GM23338 (cell line): ENCODE measurements at regions not wholly inside any gene's neighbourhood (a gene's known extent, or its start where the extent isn't known, plus 50 kb on each side); places are given as distances from the start of the nearest gene placed in this dataset.

Experiments
- ATAC-seq: fragments of 200-7000 bp; cut with Tn5 transposase; 3 replicates; pipeline ENCODE4 v1.9.1; 2020
- DNase-seq: peaks from one replicate; pipeline ENCODE4 v3.0.0-alpha.2; 2015; ENCODE audit warnings: low spot score
- H2AFZ ChIP-seq: fragments of 200-600 bp; sonication (generic); 2 replicates; pipeline ENCODE4 v1.8.0; 2016; ENCODE audit warnings: antibody characterized with exemption, mild to moderate bottlenecking, moderate library complexity
- H3F3A ChIP-seq: fragments of 200-600 bp; sonication (generic); replicated peaks from 2 replicates; pipeline ENCODE4 v1.8.0; 2017; ENCODE audit warnings: antibody characterized with exemption, mixed run types, low read depth
- H3K27ac ChIP-seq: fragments of 200-600 bp; sonication (generic); 2 replicates; pipeline ENCODE4 v1.6.1; 2016; ENCODE audit warnings: low read depth
- H3K27me3 ChIP-seq: fragments of 200-600 bp; sonication (generic); 2 replicates; pipeline ENCODE4 v1.8.0; 2016; ENCODE audit warnings: mild to moderate bottlenecking, mixed run types, moderate library complexity; ENCODE audit not compliant: insufficient read depth
- H3K36me3 ChIP-seq: fragments of 200-600 bp; sonication (generic); 2 replicates; pipeline ENCODE4 v1.8.0; 2016; ENCODE audit warnings: mild to moderate bottlenecking; ENCODE audit not compliant: insufficient read depth
- H3K4me1 ChIP-seq: fragments of 200-600 bp; sonication (generic); 2 replicates; pipeline ENCODE4 v1.8.0; 2016; ENCODE audit warnings: mild to moderate bottlenecking, moderate library complexity; ENCODE audit not compliant: insufficient read depth
- H3K4me2 ChIP-seq: fragments of 200-600 bp; sonication (generic); 2 replicates; pipeline ENCODE4 v1.7.1; 2017; ENCODE audit warnings: mixed run types
- H3K4me3 ChIP-seq: fragments of 200-600 bp; sonication (generic); 2 replicates; pipeline ENCODE4 v1.6.1; 2016; ENCODE audit warnings: mixed run types
- H3K79me2 ChIP-seq: fragments of 200-600 bp; sonication (generic); replicated peaks from 2 replicates; pipeline ENCODE4 v1.8.0; 2017; ENCODE audit warnings: mild to moderate bottlenecking; ENCODE audit not compliant: insufficient read depth
- H3K9me2 ChIP-seq: fragments of 200-600 bp; sonication (generic); 2 replicates; pipeline ENCODE4 v1.8.0; 2017; ENCODE audit not compliant: insufficient read depth
- H4K20me1 ChIP-seq: fragments of 200-600 bp; sonication (generic); replicated peaks from 2 replicates; pipeline ENCODE4 v1.8.0; 2017; ENCODE audit warnings: mild to moderate bottlenecking; ENCODE audit not compliant: insufficient read depth
- H3K27ac Mint-ChIP-seq: 2 replicates; pipeline ENCODE4 v1.8.0; 2020; ENCODE audit warnings: inconsistent platforms, mild to moderate bottlenecking, moderate library complexity, mixed read lengths
- H3K27me3 Mint-ChIP-seq: 3 replicates; pipeline ENCODE4 v1.8.0; 2022; ENCODE audit warnings: low read depth, mild to moderate bottlenecking, moderate library complexity, mixed read lengths, inconsistent platforms; ENCODE audit not compliant: insufficient read depth, poor library complexity
- H3K36me3 Mint-ChIP-seq: 3 replicates; pipeline ENCODE4 v1.8.0; 2021; ENCODE audit warnings: low read depth, mild to moderate bottlenecking, inconsistent platforms, moderate library complexity, mixed read lengths
- H3K4me1 Mint-ChIP-seq: 3 replicates; pipeline ENCODE4 v1.8.0; 2020; ENCODE audit warnings: mild to moderate bottlenecking, inconsistent platforms, mixed read lengths
- H3K4me3 Mint-ChIP-seq: 3 replicates; pipeline ENCODE4 v1.8.0; 2021; ENCODE audit warnings: moderate library complexity, mild to moderate bottlenecking, inconsistent platforms, mixed read lengths
- H3K9me3 Mint-ChIP-seq: 3 replicates; pipeline ENCODE4 v1.8.0; 2020; ENCODE audit warnings: moderate library complexity, mild to moderate bottlenecking, inconsistent platforms, mixed read lengths
- CREB1 ChIP-seq: fragments of 250-450 bp; sonication (Bioruptor Pico); IDR thresholded peaks from 2 replicates; pipeline ENCODE4 v1.5.0; 2020; ENCODE audit warnings: low read depth, mild to moderate bottlenecking, moderate library complexity
- EZH2phosphoT487 ChIP-seq: fragments of 200-600 bp; sonication (generic); IDR thresholded peaks from one replicate; pipeline ENCODE4 v1.8.1; 2018; ENCODE audit warnings: antibody characterized with exemption; ENCODE audit not compliant: unreplicated experiment
- NANOG ChIP-seq: IDR thresholded peaks from 2 replicates; pipeline ENCODE4 v1.6.1; 2016; ENCODE audit warnings: antibody characterized with exemption, borderline replicate concordance
- POLR2AphosphoS5 ChIP-seq: IDR thresholded peaks from 2 replicates; pipeline ENCODE4 v1.6.1; 2016; ENCODE audit warnings: antibody characterized with exemption, low read depth
- STAT1 ChIP-seq: IDR thresholded peaks from one replicate; pipeline ENCODE4 v1.6.1; 2016; ENCODE audit warnings: antibody characterized with exemption; ENCODE audit not compliant: unreplicated experiment
- ZNF114 ChIP-seq: fragments of 250-450 bp; sonication (Bioruptor Pico); IDR thresholded peaks from 2 replicates; pipeline ENCODE4 v1.5.0; 2020; ENCODE audit warnings: mild to moderate bottlenecking, moderate library complexity
- ZNF331 ChIP-seq: fragments of 250-450 bp; sonication (Bioruptor Pico); IDR thresholded peaks from 2 replicates; pipeline ENCODE4 v1.5.0; 2020; ENCODE audit warnings: low read depth, mild to moderate bottlenecking, moderate library complexity
- ZNF462 ChIP-seq: fragments of 250-450 bp; sonication (Bioruptor Pico); IDR thresholded peaks from 2 replicates; pipeline ENCODE4 v1.5.0; 2020; ENCODE audit warnings: mild to moderate bottlenecking, moderate library complexity
- TF ChIP-seq, protein P1 (sequence below): IDR thresholded peaks from 2 replicates; pipeline ENCODE4 v1.6.1; 2016; ENCODE audit warnings: antibody characterized with exemption

GRCh38 chr11:39462506-39462905, 1996.9 kb downstream of the LRRC4C start:
- H3K4me3 ChIP-seq = no peak overlapping the region
- no peaks in the 10 kb centered on the region for H3F3A ChIP-seq
- H3K4me1 ChIP-seq = no peaks in the 10 kb centered on the region
- TF ChIP-seq CREB1 (CRISPR knock-in tag) = no peak
- no peak for TF ChIP-seq STAT1
- TF ChIP-seq POLR2AphosphoS5 = no peak
- no peak for TF ChIP-seq ZNF462
- TF ChIP-seq ZNF331 (CRISPR knock-in tag) = no peak
- no peak for TF ChIP-seq EZH2phosphoT487
- no peak for TF ChIP-seq NANOG
- no peak for TF ChIP-seq ZNF114
- TF ChIP-seq, protein P1, sequence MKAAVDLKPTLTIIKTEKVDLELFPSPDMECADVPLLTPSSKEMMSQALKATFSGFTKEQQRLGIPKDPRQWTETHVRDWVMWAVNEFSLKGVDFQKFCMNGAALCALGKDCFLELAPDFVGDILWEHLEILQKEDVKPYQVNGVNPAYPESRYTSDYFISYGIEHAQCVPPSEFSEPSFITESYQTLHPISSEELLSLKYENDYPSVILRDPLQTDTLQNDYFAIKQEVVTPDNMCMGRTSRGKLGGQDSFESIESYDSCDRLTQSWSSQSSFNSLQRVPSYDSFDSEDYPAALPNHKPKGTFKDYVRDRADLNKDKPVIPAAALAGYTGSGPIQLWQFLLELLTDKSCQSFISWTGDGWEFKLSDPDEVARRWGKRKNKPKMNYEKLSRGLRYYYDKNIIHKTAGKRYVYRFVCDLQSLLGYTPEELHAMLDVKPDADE = no peak
- Mint-ChIP-seq H3K4me1 (no peaks in the 10 kb centered on the region), H3K27ac (no peak overlapping the region), H3K4me3 (no peak overlapping the region), H3K27me3 (no peaks in the 10 kb centered on the region), H3K9me3 (no peaks in the 10 kb centered on the region), H3K36me3 (no peaks in the 10 kb centered on the region)
- H3K4me2 ChIP-seq = no peak overlapping the region
- H3K36me3 ChIP-seq = 0 out of 2 replicates have a peak, but pooled peaks cover 2% of the 10 kb centered on the region
- H3K79me2 ChIP-seq = no peaks in the 10 kb centered on the region
- no peak for ATAC-seq
- no peak for DNase-seq
- H3K9me2 ChIP-seq = no peaks in the 10 kb centered on the region
- no peaks in the 10 kb centered on the region for H4K20me1 ChIP-seq
- H3K27ac ChIP-seq = no peak overlapping the region
- H2AFZ ChIP-seq = no peak overlapping the region
- H3K27me3 ChIP-seq = no peaks in the 10 kb centered on the region
